Loucy (cell line): ENCODE measurements at regions not wholly inside any gene's neighbourhood (a gene's known extent, or its start where the extent isn't known, plus 50 kb on each side); places are given as distances from the start of the nearest gene placed in this dataset.

Experiments used
- H2AFZ ChIP-seq: fragments of 200-600 bp; sonication (generic); 2 replicates; pipeline ENCODE4 v1.6.0; 2016; ENCODE audit warnings: antibody characterized with exemption, mild to moderate bottlenecking, low read length, moderate library complexity
- H3F3A ChIP-seq: fragments of 200-600 bp; 2 replicates; pipeline ENCODE4 v1.6.0; 2016; ENCODE audit warnings: antibody characterized with exemption, low read depth, mild to moderate bottlenecking
- H3K27me3 ChIP-seq: fragments of 200-600 bp; sonication (generic); 2 replicates; pipeline ENCODE4 v1.6.1; 2014; ENCODE audit warnings: low read length, mild to moderate bottlenecking; ENCODE audit not compliant: insufficient read depth, poor library complexity, severe bottlenecking
- H3K36me3 ChIP-seq: fragments of 200-600 bp; sonication (generic); 2 replicates; pipeline ENCODE4 v1.6.1; 2016; ENCODE audit warnings: low read length; ENCODE audit not compliant: insufficient read depth
- H3K4me1 ChIP-seq: fragments of 200-600 bp; sonication (generic); 2 replicates; pipeline ENCODE4 v1.5.1; 2014; ENCODE audit warnings: low read length, mild to moderate bottlenecking; ENCODE audit not compliant: insufficient read depth, poor library complexity, severe bottlenecking
- H3K4me2 ChIP-seq: fragments of 200-600 bp; sonication (generic); 2 replicates; pipeline ENCODE4 v1.6.0; 2014; ENCODE audit warnings: antibody characterized with exemption, low read length, low read depth, mild to moderate bottlenecking; ENCODE audit not compliant: poor library complexity, severe bottlenecking
- H3K4me3 ChIP-seq: fragments of 200-600 bp; sonication (generic); 2 replicates; pipeline ENCODE4 v1.5.1; 2014; ENCODE audit warnings: low read length, mild to moderate bottlenecking, mixed read lengths; ENCODE audit not compliant: poor library complexity, severe bottlenecking
- H3K79me2 ChIP-seq: fragments of 200-600 bp; sonication (generic); 2 replicates; pipeline ENCODE4 v1.6.1; 2014; ENCODE audit warnings: low read length; ENCODE audit not compliant: insufficient read depth
- H3K9ac ChIP-seq: fragments of 200-600 bp; sonication (generic); 2 replicates; pipeline ENCODE4 v1.6.0; 2014; ENCODE audit warnings: mild to moderate bottlenecking, low read depth, low read length, moderate library complexity; ENCODE audit not compliant: poor library complexity, severe bottlenecking
- H3K9me2 ChIP-seq: fragments of 200-600 bp; sonication (generic); replicated peaks from 2 replicates; pipeline ENCODE4 v1.6.1; 2016; ENCODE audit warnings: low read depth, low read length, mixed read lengths
- H3K9me3 ChIP-seq: fragments of 200-600 bp; sonication (generic); 2 replicates; pipeline ENCODE4 v1.6.1; 2014; ENCODE audit warnings: mild to moderate bottlenecking, antibody characterized with exemption, low read length, low read depth; ENCODE audit not compliant: insufficient read depth
- H4K20me1 ChIP-seq: fragments of 200-600 bp; sonication (generic); 2 replicates; pipeline ENCODE4 v1.6.0; 2014; ENCODE audit warnings: antibody characterized with exemption, low read length, mild to moderate bottlenecking; ENCODE audit not compliant: insufficient read depth, poor library complexity, severe bottlenecking
- CTCF ChIP-seq: fragments of 200-600 bp; sonication (generic); conservative IDR thresholded peaks from 2 replicates; pipeline ENCODE4 v1.5.1; 2014; ENCODE audit warnings: mild to moderate bottlenecking, antibody characterized with exemption, low read length
- EZH2phosphoT487 ChIP-seq: fragments of 200-600 bp; IDR thresholded peaks from 2 replicates; pipeline ENCODE4 v1.6.1; 2018; ENCODE audit warnings: antibody characterized with exemption, mild to moderate bottlenecking, moderate library complexity, borderline replicate concordance

DNA sequence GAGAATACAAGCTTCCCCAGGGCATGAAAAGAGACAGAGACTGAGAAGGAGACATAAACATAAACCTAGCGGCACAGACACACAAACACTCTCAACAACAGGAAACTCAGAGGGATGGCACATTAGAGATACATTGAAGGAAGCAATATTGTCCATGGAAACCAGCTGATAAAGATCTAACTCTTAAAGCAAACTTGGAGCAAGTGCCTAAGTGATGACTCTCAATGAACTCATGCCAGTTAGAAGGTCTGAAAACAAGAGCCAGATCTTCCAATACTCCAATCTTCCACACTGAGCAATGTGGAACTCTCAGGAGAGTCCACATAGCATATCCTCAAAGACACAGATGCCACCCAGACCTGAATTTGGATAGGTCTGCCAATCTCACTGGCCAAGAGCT lies 168.8 kb upstream of the ISX start:
- no peaks in the 10 kb centered on the region for H3K79me2 ChIP-seq
- H3K4me3 ChIP-seq: no peak overlapping the region
- TF ChIP-seq CTCF (no peak), EZH2phosphoT487 (no peak)
- no peaks in the 10 kb centered on the region for H3F3A ChIP-seq
- H3K36me3 ChIP-seq: no peaks in the 10 kb centered on the region
- no peaks in the 10 kb centered on the region for H4K20me1 ChIP-seq
- no peak overlapping the region for H3K4me2 ChIP-seq
- H3K9me2 ChIP-seq: no peaks in the 10 kb centered on the region
- H3K9me3 ChIP-seq: no peaks in the 10 kb centered on the region
- H3K4me1 ChIP-seq: no peaks in the 10 kb centered on the region
- no peaks in the 10 kb centered on the region for H3K27me3 ChIP-seq
- no peak overlapping the region for H3K9ac ChIP-seq
- no peak overlapping the region for H2AFZ ChIP-seq

- no peaks in the 10 kb centered on the region for H3F3A ChIP-seq
- H3K4me1 ChIP-seq: no peaks in the 10 kb centered on the region
- no peaks in the 10 kb centered on the region for H3K27me3 ChIP-seq
- no peak overlapping the region for H3K9ac ChIP-seq
- no peak overlapping the region for H3K4me3 ChIP-seq
- H3K4me2 ChIP-seq: no peak overlapping the region
- no peaks in the 10 kb centered on the region for H3K9me3 ChIP-seq
- H4K20me1 ChIP-seq: no peaks in the 10 kb centered on the region
- H3K79me2 ChIP-seq: no peaks in the 10 kb centered on the region
- no peaks in the 10 kb centered on the region for H3K9me2 ChIP-seq
- H2AFZ ChIP-seq: no peak overlapping the region
- no peak for TF ChIP-seq CTCF
- no peak for TF ChIP-seq EZH2phosphoT487
- no peaks in the 10 kb centered on the region for H3K36me3 ChIP-seq
These were observed 163.6 kb upstream of the ISX start for GRCh38 chr22:34902335-34902734.

DNA sequence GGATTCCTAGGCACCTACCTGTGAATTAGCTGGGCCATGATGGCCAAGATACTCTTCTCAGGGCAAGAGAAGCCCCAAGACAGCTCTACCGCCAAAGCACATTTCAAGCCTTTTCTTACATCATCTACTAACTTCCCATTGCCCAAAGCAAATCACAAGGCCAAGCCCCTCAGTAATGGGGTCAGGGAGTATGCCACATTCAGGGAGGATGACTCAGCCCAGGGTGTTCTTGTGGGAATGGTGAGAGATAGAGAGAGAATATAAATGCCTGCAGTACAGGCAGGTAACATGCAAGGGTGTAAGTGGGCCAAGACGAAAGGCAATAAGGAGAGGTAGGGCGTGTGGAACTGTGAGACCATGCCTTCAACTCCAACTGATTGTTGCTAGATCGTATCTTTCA lies 162.5 kb upstream of the ISX start:
- Histone ChIP-seq H3K79me2 (no peaks in the 10 kb centered on the region), H3K27me3 (no peaks in the 10 kb centered on the region), H3K36me3 (no peaks in the 10 kb centered on the region), H3K9ac (no peak overlapping the region), H3K4me2 (no peak overlapping the region), H3K9me3 (no peaks in the 10 kb centered on the region), H4K20me1 (no peaks in the 10 kb centered on the region), H3K4me1 (no peaks in the 10 kb centered on the region), H3K9me2 (no peaks in the 10 kb centered on the region), H3K4me3 (no peak overlapping the region), H2AFZ (no peak overlapping the region), H3F3A (no peaks in the 10 kb centered on the region)
- TF ChIP-seq EZH2phosphoT487 (no peak), CTCF (no peak)
